H1 (cell line): ENCODE measurements at regions not wholly inside any gene's neighbourhood (a gene's known extent, or its start where the extent isn't known, plus 50 kb on each side); places are given as distances from the start of the nearest gene placed in this dataset.
"Not testable (repeated sequence)": the region's sequence is repeated elsewhere in the genome, so short reads cannot be mapped to it uniquely, and the experiment has no call there.

Source experiments
- CTCF ChIA-PET: fragments of 300-600 bp; sonication (Branson Sonifier 250); formaldehyde crosslinking; loops from one replicate; lab custom pipeline; 2021; ENCODE audit not compliant: partially characterized antibody; lab: Charles Lee
- POLR2A ChIA-PET: fragments of 300-600 bp; sonication (Branson Sonifier 250); formaldehyde crosslinking; loops from one replicate; lab custom pipeline; 2021; ENCODE audit warnings: inconsistent platforms; ENCODE audit not compliant: partially characterized antibody; lab: Charles Lee
- DNase-seq, 2 experiments: peaks; one replicate each; pipeline versions ENCODE4 v3.0.0 to v3.0.0-alpha.2; 2010 to 2022; ENCODE audit warnings: low spot score in 2 of 2, low read depth in 1 of 2, mixed read lengths in 1 of 2
- FAIRE-seq: peaks from 2 replicates; lab custom pipeline; 2011; peaks lifted over from hg19 to GRCh38; lab: Jason Lieb, UNC
- H2AFZ ChIP-seq: 2 replicates; pipeline ENCODE4 v1.8.1; 2012; ENCODE audit warnings: low read length, inconsistent platforms
- H2AK5ac ChIP-seq: 2 replicates; pipeline ENCODE4 v1.6.1; 2013; ENCODE audit warnings: low read depth, low read length
- H2BK120ac ChIP-seq: replicated peaks from 2 replicates; pipeline ENCODE3; 2013; ENCODE audit warnings: low read depth, low read length, inconsistent platforms
- H2BK12ac ChIP-seq: 2 replicates; pipeline ENCODE4 v1.6.1; 2013; ENCODE audit warnings: low read depth, low read length
- H2BK15ac ChIP-seq: 2 replicates; pipeline ENCODE4 v1.6.1; 2013; ENCODE audit warnings: low read length
- H2BK20ac ChIP-seq: 2 replicates; pipeline ENCODE4 v1.6.1; 2013; ENCODE audit warnings: low read length
- H2BK5ac ChIP-seq: 2 replicates; pipeline ENCODE4 v1.6.1; 2013; ENCODE audit warnings: low read depth, low read length
- H3K14ac ChIP-seq: 2 replicates; pipeline ENCODE4 v1.6.1; 2013; ENCODE audit warnings: inconsistent platforms; ENCODE audit not compliant: insufficient read length
- H3K18ac ChIP-seq: 2 replicates; pipeline ENCODE4 v1.6.1; 2013; ENCODE audit warnings: low read length; ENCODE audit errors: extremely low read depth
- H3K23ac ChIP-seq: 2 replicates; pipeline ENCODE4 v1.6.1; 2013; ENCODE audit warnings: inconsistent platforms; ENCODE audit not compliant: insufficient read length
- H3K23me2 ChIP-seq: 2 replicates; pipeline ENCODE4 v1.6.1; 2013; ENCODE audit warnings: low read depth, low read length
- H3K27ac ChIP-seq: 2 replicates; pipeline ENCODE4 v1.6.1; 2011; ENCODE audit warnings: low read depth, low read length, inconsistent platforms
- H3K27me3 ChIP-seq, 4 experiments: replicated peaks in 1 of 4; 1 replicate in 1 of 4; 2 replicates in 3 of 4; pipeline versions ENCODE4 v1.6.1 to v1.8.1; 2011 to 2013; ENCODE audit warnings: low read length in 3 of 4, mild to moderate bottlenecking in 3 of 4, inconsistent platforms in 2 of 4, mixed read lengths in 2 of 4, moderate library complexity in 1 of 4; ENCODE audit not compliant: control insufficient read depth in 3 of 4, insufficient read depth in 3 of 4; ENCODE audit errors: extremely low read depth in 1 of 4
- H3K36me3 ChIP-seq, 4 experiments: 2 replicates each; pipeline versions ENCODE4 v1.6.1 to v1.8.1; 2011 to 2013; ENCODE audit warnings: mild to moderate bottlenecking in 4 of 4, low read length in 3 of 4, moderate library complexity in 2 of 4, control low read depth in 1 of 4, inconsistent platforms in 1 of 4; ENCODE audit not compliant: insufficient read depth in 4 of 4, control insufficient read depth in 2 of 4
- H3K4ac ChIP-seq: replicated peaks from 2 replicates; pipeline ENCODE3; 2013; ENCODE audit warnings: low read length, low read depth, mixed read lengths, inconsistent platforms; ENCODE audit not compliant: insufficient read length
- H3K4me1 ChIP-seq, 4 experiments: replicated peaks in 1 of 4; 1 replicate in 1 of 4; 2 replicates in 3 of 4; pipeline versions ENCODE4 v1.6.1 to v1.8.1; 2011 to 2013; ENCODE audit warnings: low read length in 3 of 4, inconsistent platforms in 2 of 4, mixed read lengths in 1 of 4; ENCODE audit not compliant: insufficient read depth in 4 of 4, control insufficient read depth in 3 of 4
- H3K4me2 ChIP-seq, 2 experiments: 2 replicates each; pipeline versions ENCODE4 v1.6.1 to v1.8.1; 2011 to 2013; ENCODE audit warnings: low read depth in 2 of 2, low read length in 2 of 2, control low read depth in 1 of 2, inconsistent platforms in 1 of 2, mild to moderate bottlenecking in 1 of 2; ENCODE audit not compliant: insufficient read depth in 1 of 2
- H3K4me3 ChIP-seq, 4 experiments: fragments of 200-600, 300-600 bp in 1 of 4; sonication (generic), shearing (Covaris generic), sonication (Bioruptor Twin) in 1 of 4; 2 replicates each; pipeline versions ENCODE4 v1.5.1 to v1.8.1; 2011 to 2016; ENCODE audit warnings: low read length in 4 of 4, low read depth in 3 of 4, control low read depth in 2 of 4, inconsistent platforms in 2 of 4, mild to moderate bottlenecking in 2 of 4, mixed read lengths in 1 of 4, moderate library complexity in 1 of 4; ENCODE audit not compliant: insufficient read depth in 2 of 4; ENCODE audit errors: extremely low read depth in 1 of 4
- H3K56ac ChIP-seq: replicated peaks from 2 replicates; pipeline ENCODE3; 2013; ENCODE audit warnings: low read depth, mild to moderate bottlenecking, mixed read lengths, low read length, inconsistent platforms; ENCODE audit not compliant: insufficient read length
- H3K79me1 ChIP-seq: 2 replicates; pipeline ENCODE4 v1.6.1; 2013; ENCODE audit warnings: low read depth, low read length, control low read depth
- H3K79me2 ChIP-seq, 2 experiments: 2 replicates each; pipeline versions ENCODE4 v1.6.1 to v1.8.1; 2012 to 2013; ENCODE audit warnings: low read length in 2 of 2, mild to moderate bottlenecking in 2 of 2, inconsistent platforms in 1 of 2; ENCODE audit not compliant: insufficient read depth in 2 of 2, control insufficient read depth in 1 of 2
- H3K9ac ChIP-seq, 4 experiments: replicated peaks in 1 of 4; 1 replicate in 1 of 4; 2 replicates in 3 of 4; pipeline versions ENCODE4 v1.6.1 to v1.8.1; 2011 to 2013; ENCODE audit warnings: low read depth in 3 of 4, low read length in 3 of 4, control low read depth in 2 of 4, mild to moderate bottlenecking in 2 of 4, moderate library complexity in 2 of 4, inconsistent platforms in 1 of 4; ENCODE audit errors: extremely low read depth in 1 of 4
- H3K9me3 ChIP-seq, 2 experiments: 2 replicates each; pipeline versions ENCODE4 v1.6.1 to v1.8.1; 2012 to 2013; ENCODE audit warnings: mild to moderate bottlenecking in 2 of 2, moderate library complexity in 2 of 2, control low read depth in 1 of 2, inconsistent platforms in 1 of 2, low read depth in 1 of 2, low read length in 1 of 2, mixed read lengths in 1 of 2; ENCODE audit not compliant: insufficient read depth in 2 of 2
- H4K20me1 ChIP-seq, 2 experiments: replicated peaks in 1 of 2; 2 replicates each; pipeline versions ENCODE3 to v1.8.1; 2011 to 2013; ENCODE audit warnings: inconsistent platforms in 2 of 2, low read length in 2 of 2, mild to moderate bottlenecking in 1 of 2; ENCODE audit not compliant: insufficient read depth in 2 of 2, control insufficient read depth in 1 of 2
- H4K5ac ChIP-seq: 2 replicates; pipeline ENCODE4 v1.6.1; 2013; ENCODE audit warnings: low read length, low read depth, mixed read lengths, inconsistent platforms; ENCODE audit not compliant: insufficient read length
- H4K8ac ChIP-seq: 2 replicates; pipeline ENCODE4 v1.8.0; 2013; ENCODE audit warnings: mild to moderate bottlenecking, moderate library complexity, low read length, inconsistent platforms; ENCODE audit not compliant: insufficient read depth; ENCODE audit errors: extremely low read depth
- H4K91ac ChIP-seq: replicated peaks from 2 replicates; pipeline ENCODE3; 2013; ENCODE audit warnings: low read length, mixed read lengths, inconsistent platforms; ENCODE audit not compliant: insufficient read length
- ASH2L ChIP-seq: fragments of 200-600, 300-600 bp; sonication (generic); IDR thresholded peaks from one replicate; pipeline ENCODE4 v1.7.1; 2017; ENCODE audit warnings: low read length
- CEBPB ChIP-seq: IDR thresholded peaks from 2 replicates; pipeline ENCODE4 v1.6.1; 2012; ENCODE audit warnings: low read depth, low read length
- CTBP2 ChIP-seq: IDR thresholded peaks from 2 replicates; pipeline ENCODE4 v1.7.0; 2011; ENCODE audit warnings: borderline replicate concordance, mild to moderate bottlenecking, moderate library complexity, mixed read lengths, low read length; ENCODE audit not compliant: insufficient read depth, insufficient read length
- E2F6 ChIP-seq: IDR thresholded peaks from 2 replicates; pipeline ENCODE4 v1.6.1; 2012; ENCODE audit warnings: inconsistent platforms
- FOSL1 ChIP-seq: IDR thresholded peaks from 2 replicates; pipeline ENCODE4 v1.6.1; 2011; ENCODE audit warnings: mild to moderate bottlenecking, low read depth, low read length, moderate library complexity; ENCODE audit not compliant: insufficient read depth
- WGBS, 2 experiments: shearing (Covaris generic) in 1 of 2; methylation state at CpG; one replicate each; pipeline versions ENCODE4 v1.1.6 to v1.1.7; 2013 to 2015; ENCODE audit warnings: low lambda C conversion rate in 2 of 2, mixed read lengths in 2 of 2, inconsistent platforms in 1 of 2, low coverage in 1 of 2, missing lambda C conversion rate in 1 of 2; ENCODE audit not compliant: insufficient replicate concordance in 2 of 2, insufficient coverage in 1 of 2, insufficient read length in 1 of 2; ENCODE audit errors: extremely low coverage in 1 of 2, missing lambda C conversion rate in 1 of 2; 5-methylcytosine and 5-hydroxymethylcytosine counted together

GRCh38 chr1:189220750-189221149 is 1256.9 kb downstream of the BRINP3 start (continued):
- TF ChIP-seq FOSL1 (no peak), CEBPB (no peak), CTBP2 (no peak), E2F6 (no peak), ASH2L (no peak)

- H3K18ac ChIP-seq, H3K36me3 ChIP-seq, H3K27ac ChIP-seq, H3K23ac ChIP-seq, H2BK5ac ChIP-seq, H2BK120ac ChIP-seq, H3K4ac ChIP-seq, H4K91ac ChIP-seq, H3K79me1 ChIP-seq, POLR2A ChIA-PET, H4K8ac ChIP-seq, H3K4me2 ChIP-seq, FAIRE-seq, H3K4me1 ChIP-seq, H3K14ac ChIP-seq, H3K23me2 ChIP-seq, H2AFZ ChIP-seq, H3K56ac ChIP-seq, H3K79me2 ChIP-seq, H2BK15ac ChIP-seq, H4K5ac ChIP-seq, CTCF ChIA-PET, H2BK20ac ChIP-seq, DNase-seq, H3K9ac ChIP-seq, H3K27me3 ChIP-seq, H3K4me3 ChIP-seq, H2AK5ac ChIP-seq, H2BK12ac ChIP-seq, H4K20me1 ChIP-seq: not testable (repeated sequence)
- 97% methylated on average over 6 of the region's 28 CpGs; no CpG with 5 or more reads in 1 of the 2 experiments for WGBS, 2 experiments
- peaks cover 0 to 12% of the 10 kb centered on the region in 2 experiments; a peak in 1 of 4 replicates for H3K9me3 ChIP-seq
These were observed 1251.9 kb downstream of the BRINP3 start for GRCh38 chr1:189225794-189226145.
